ENCODE measurements at regions not wholly inside any gene's neighbourhood (a gene's known extent, or its start where the extent isn't known, plus 50 kb on each side); places are given as distances from the start of the nearest gene placed in this dataset.
A peak's percentile ranks its signal among the peaks of the same experiment; 100 is the strongest.

- no peaks in the 10 kb centered on the region for H3K36me3 Mint-ChIP-seq
- H3K4me3 Mint-ChIP-seq: no peak overlapping the region
- peaks cover 0 to 9% (median 7%) of the 10 kb centered on the region in 7 donors for H3K9me3 Mint-ChIP-seq
- DNase-seq (no peak), ATAC-seq (ENCODE audit: low read depth in 2 of 2) (no peak)
- H3K27me3 Mint-ChIP-seq: no peaks in the 10 kb centered on the region
- H3K4me1 Mint-ChIP-seq: no peaks in the 10 kb centered on the region
- no peak overlapping the region for H3K27ac Mint-ChIP-seq
Observed at GRCh38 chr14:28020112-28020511, 746.5 kb upstream of the FOXG1 start.

- no peaks in the 10 kb centered on the region for H3K4me1 Mint-ChIP-seq
- H3K27ac Mint-ChIP-seq: no peak overlapping the region
- peaks cover 0 to 11% (median 6%) of the 10 kb centered on the region in 7 donors for H3K9me3 Mint-ChIP-seq
- H3K36me3 Mint-ChIP-seq: no peaks in the 10 kb centered on the region
- no peaks in the 10 kb centered on the region for H3K27me3 Mint-ChIP-seq
- no peak overlapping the region for H3K4me3 Mint-ChIP-seq
- ATAC-seq (ENCODE audit: low read depth in 2 of 2) (no peak), DNase-seq (no peak)
Observed at GRCh38 chr14:28023853-28024252, 742.7 kb upstream of the FOXG1 start.

GRCh38 chr14:28052251-28052650 lies 714.3 kb upstream of the FOXG1 start:
- Mint-ChIP-seq H3K36me3 (no peaks in the 10 kb centered on the region), H3K4me3 (no peak overlapping the region), H3K4me1 (no peaks in the 10 kb centered on the region), H3K27me3 (no peaks in the 10 kb centered on the region), H3K27ac (no peak overlapping the region), H3K9me3 (peaks cover 0 to 10% (median 5%) of the 10 kb centered on the region in 7 donors)
- no peak for ATAC-seq (ENCODE audit: low read depth in 2 of 2)
- no peak for DNase-seq

- no peak overlapping the region for H3K27ac Mint-ChIP-seq
- DNase-seq: no peak
- no peaks in the 10 kb centered on the region for H3K36me3 Mint-ChIP-seq
- H3K4me1 Mint-ChIP-seq: no peaks in the 10 kb centered on the region
- peaks cover 0 to 10% (median 6%) of the 10 kb centered on the region in 7 donors for H3K9me3 Mint-ChIP-seq
- ATAC-seq (ENCODE audit: low read depth in 2 of 2): no peak
- H3K4me3 Mint-ChIP-seq: no peak overlapping the region
- no peaks in the 10 kb centered on the region for H3K27me3 Mint-ChIP-seq
Observed at GRCh38 chr14:28055008-28055407, 711.6 kb upstream of the FOXG1 start.

GRCh38 chr14:28057359-28058296 lies 709.0 kb upstream of the FOXG1 start:
- no peak for DNase-seq
- H3K36me3 Mint-ChIP-seq: no peaks in the 10 kb centered on the region
- peaks cover 0 to 9% (median 3%) of the 10 kb centered on the region in 7 donors for H3K9me3 Mint-ChIP-seq
- H3K4me1 Mint-ChIP-seq: no peaks in the 10 kb centered on the region
- no peaks in the 10 kb centered on the region for H3K27me3 Mint-ChIP-seq
- no peak overlapping the region for H3K27ac Mint-ChIP-seq
- H3K4me3 Mint-ChIP-seq: peak overlapping the region in 1 of 8 donors; percentile 8
- ATAC-seq (ENCODE audit: low read depth in 2 of 2): no peak

- peaks cover 0 to 9% (median 3%) of the 10 kb centered on the region in 7 donors for H3K9me3 Mint-ChIP-seq
- DNase-seq: no peak
- no peaks in the 10 kb centered on the region for H3K27me3 Mint-ChIP-seq
- H3K36me3 Mint-ChIP-seq: no peaks in the 10 kb centered on the region
- no peak overlapping the region for H3K4me3 Mint-ChIP-seq
- no peak overlapping the region for H3K27ac Mint-ChIP-seq
- no peaks in the 10 kb centered on the region for H3K4me1 Mint-ChIP-seq
- no peak for ATAC-seq (ENCODE audit: low read depth in 2 of 2)
Observed at GRCh38 chr14:28059254-28059653, 707.3 kb upstream of the FOXG1 start.

- Mint-ChIP-seq H3K36me3 (no peaks in the 10 kb centered on the region), H3K27me3 (no peaks in the 10 kb centered on the region), H3K27ac (no peak overlapping the region), H3K4me3 (no peak overlapping the region), H3K9me3 (peaks cover 0 to 9% (median 3%) of the 10 kb centered on the region in 7 donors), H3K4me1 (no peaks in the 10 kb centered on the region)
- no peak for DNase-seq
- no peak for ATAC-seq (ENCODE audit: low read depth in 2 of 2)
Observed at GRCh38 chr14:28061006-28061405, 705.6 kb upstream of the FOXG1 start.

- Mint-ChIP-seq H3K36me3 (no peaks in the 10 kb centered on the region), H3K4me3 (no peak overlapping the region)
- ATAC-seq (ENCODE audit: low read depth in 2 of 2): no peak
Observed at GRCh38 chr14:28077021-28077420, 689.6 kb upstream of the FOXG1 start.

GRCh38 chr14:28083389-28083788 lies 683.2 kb upstream of the FOXG1 start:
- H3K36me3 Mint-ChIP-seq: no peaks in the 10 kb centered on the region
- H3K27me3 Mint-ChIP-seq: no peaks in the 10 kb centered on the region
- H3K27ac Mint-ChIP-seq: no peak overlapping the region
- no peaks in the 10 kb centered on the region for H3K4me1 Mint-ChIP-seq
- no peak for DNase-seq
- H3K9me3 Mint-ChIP-seq: peaks cover 0 to 5% (median 0%) of the 10 kb centered on the region in 7 donors
- no peak for ATAC-seq (ENCODE audit: low read depth in 2 of 2)
- no peak overlapping the region for H3K4me3 Mint-ChIP-seq

More at GRCh38 chr14:28077021-28077420, 689.6 kb upstream of the FOXG1 start:
- DNase-seq: no peak
- peaks cover 0 to 15% (median 8%) of the 10 kb centered on the region in 7 donors for H3K9me3 Mint-ChIP-seq
- no peaks in the 10 kb centered on the region for H3K27me3 Mint-ChIP-seq
- no peak overlapping the region for H3K27ac Mint-ChIP-seq
- H3K4me1 Mint-ChIP-seq: no peaks in the 10 kb centered on the region

- no peak for DNase-seq
- no peak for ATAC-seq (ENCODE audit: low read depth in 2 of 2)
- H3K4me1 Mint-ChIP-seq: no peaks in the 10 kb centered on the region
- no peaks in the 10 kb centered on the region for H3K27me3 Mint-ChIP-seq
- no peak overlapping the region for H3K27ac Mint-ChIP-seq
- no peaks in the 10 kb centered on the region for H3K36me3 Mint-ChIP-seq
- H3K9me3 Mint-ChIP-seq: peaks cover 0 to 20% (median 2%) of the 10 kb centered on the region in 7 donors
- H3K4me3 Mint-ChIP-seq: no peak overlapping the region
Observed at GRCh38 chr14:28088125-28088524, 678.5 kb upstream of the FOXG1 start.

GRCh38 chr14:28097585-28097984 lies 669.0 kb upstream of the FOXG1 start:
- Mint-ChIP-seq H3K4me1 (no peaks in the 10 kb centered on the region), H3K9me3 (peaks cover 0 to 5% (median 0%) of the 10 kb centered on the region in 7 donors), H3K27ac (no peak overlapping the region), H3K27me3 (no peaks in the 10 kb centered on the region), H3K36me3 (no peaks in the 10 kb centered on the region), H3K4me3 (no peak overlapping the region)
- ATAC-seq (ENCODE audit: low read depth in 2 of 2): no peak
- no peak for DNase-seq

- no peak overlapping the region for H3K4me3 Mint-ChIP-seq
- no peaks in the 10 kb centered on the region for H3K27me3 Mint-ChIP-seq
- no peak for DNase-seq
- no peak for ATAC-seq (ENCODE audit: low read depth in 2 of 2)
- peaks cover 0 to 5% (median 0%) of the 10 kb centered on the region in 7 donors for H3K9me3 Mint-ChIP-seq
- no peaks in the 10 kb centered on the region for H3K4me1 Mint-ChIP-seq
- no peaks in the 10 kb centered on the region for H3K36me3 Mint-ChIP-seq
- H3K27ac Mint-ChIP-seq: no peak overlapping the region
Observed at GRCh38 chr14:28098856-28099255, 667.7 kb upstream of the FOXG1 start.

- no peak for ATAC-seq (ENCODE audit: low read depth in 2 of 2)
- Mint-ChIP-seq H3K27ac (peak overlapping the region in 1 of 6 donors; percentile 8), H3K9me3 (peaks cover 0 to 4% (median 0%) of the 10 kb centered on the region in 7 donors), H3K4me1 (no peaks in the 10 kb centered on the region), H3K27me3 (no peaks in the 10 kb centered on the region), H3K4me3 (no peak overlapping the region), H3K36me3 (no peaks in the 10 kb centered on the region)
- DNase-seq: no peak
Observed at GRCh38 chr14:28102001-28102400, 664.6 kb upstream of the FOXG1 start.

- H3K27ac Mint-ChIP-seq: no peak overlapping the region
- DNase-seq: no peak
- no peak for ATAC-seq (ENCODE audit: low read depth in 2 of 2)
- H3K36me3 Mint-ChIP-seq: no peaks in the 10 kb centered on the region
- no peak overlapping the region for H3K4me3 Mint-ChIP-seq
- peaks cover 0 to 4% (median 0%) of the 10 kb centered on the region in 7 donors for H3K9me3 Mint-ChIP-seq
- H3K27me3 Mint-ChIP-seq: no peaks in the 10 kb centered on the region
- no peaks in the 10 kb centered on the region for H3K4me1 Mint-ChIP-seq
Observed at GRCh38 chr14:28102814-28103213, 663.8 kb upstream of the FOXG1 start.

Measured in naive B cell (primary cell).